HEK293 (cell line): ENCODE measurements at regions not wholly inside any gene's neighbourhood (a gene's known extent, or its start where the extent isn't known, plus 50 kb on each side); places are given as distances from the start of the nearest gene placed in this dataset.

Source experiments
- CTCF ChIA-PET: fragments of 350-600 bp; formaldehyde crosslinking; extraction: SDS; loops from one replicate; lab custom pipeline; 2021; ENCODE audit warnings: antibody characterized with exemption; lab: Yijun Ruan, JAX
- POLR2A ChIA-PET: fragments of 300-600 bp; formaldehyde crosslinking; extraction: SDS; loops from one replicate; lab custom pipeline; 2020; ENCODE audit warnings: antibody characterized with exemption, inconsistent platforms; lab: Yijun Ruan, JAX
- H3K27ac ChIP-seq: fragments of 200-500 bp; sonication (Bioruptor generic); 2 replicates; pipeline ENCODE4 v1.5.1; 2014; ENCODE audit warnings: low read depth, low read length, control low read depth, inconsistent platforms; ENCODE audit errors: extremely low read depth
- H3K36me3 ChIP-seq, 2 experiments: fragments of 200-500 bp in 1 of 2; sonication (Bioruptor generic) in 1 of 2; 1 replicate in 1 of 2; 2 replicates in 1 of 2; pipeline ENCODE4 v1.5.1; 2014 to 2017; ENCODE audit warnings: inconsistent platforms in 2 of 2, low read length in 2 of 2; ENCODE audit not compliant: control insufficient read depth in 2 of 2, insufficient read depth in 1 of 2
- H3K4me1 ChIP-seq: fragments of 200-500 bp; sonication (Bioruptor generic); 2 replicates; pipeline ENCODE4 v1.5.1; 2014; ENCODE audit warnings: mild to moderate bottlenecking, low read length, inconsistent platforms; ENCODE audit not compliant: control insufficient read depth, insufficient read depth
- H3K4me3 ChIP-seq: 2 replicates; pipeline ENCODE4 v1.5.1; 2011; ENCODE audit warnings: low read depth, mild to moderate bottlenecking, control low read depth, low read length, moderate library complexity
- H3K9me3 ChIP-seq: fragments of 200-500 bp; sonication (Bioruptor generic); 2 replicates; pipeline ENCODE4 v1.5.1; 2014; ENCODE audit warnings: low read depth, low read length, inconsistent platforms; ENCODE audit not compliant: control insufficient read depth, insufficient read depth
- EGR2 ChIP-seq: fragments of 450-650 bp; formaldehyde crosslinking; IDR thresholded peaks from 2 replicates; pipeline ENCODE4 v1.5.1; 2016; ENCODE audit warnings: low read depth, missing biosample characterization, missing genetic modification characterization
- GLIS1 ChIP-seq: fragments of 450-650 bp; formaldehyde crosslinking; IDR thresholded peaks from 2 replicates; pipeline ENCODE4 v1.5.1; 2016; ENCODE audit warnings: missing biosample characterization, missing genetic modification characterization
- KLF16 ChIP-seq: fragments of 450-650 bp; formaldehyde crosslinking; IDR thresholded peaks from 2 replicates; pipeline ENCODE4 v1.5.1; 2017; ENCODE audit warnings: missing biosample characterization, missing genetic modification characterization
- PBX3 ChIP-seq: sonication (generic); formaldehyde crosslinking; IDR thresholded peaks from 2 replicates; pipeline ENCODE4 v1.8.1; 2022; ENCODE audit warnings: mild to moderate bottlenecking, moderate library complexity, missing genetic modification reagents
- ZFHX2 ChIP-seq: fragments of 450-650 bp; formaldehyde crosslinking; conservative IDR thresholded peaks from 2 replicates; pipeline ENCODE4 v1.5.1; 2016; ENCODE audit warnings: missing biosample characterization, missing genetic modification characterization
- ZNF23 ChIP-seq: fragments of 450-650 bp; formaldehyde crosslinking; IDR thresholded peaks from 2 replicates; pipeline ENCODE4 v1.5.1; 2016; ENCODE audit warnings: missing biosample characterization, missing genetic modification characterization, borderline replicate concordance
- ZNF280D ChIP-seq: fragments of 450-650 bp; formaldehyde crosslinking; IDR thresholded peaks from 2 replicates; pipeline ENCODE4 v1.5.1; 2016; ENCODE audit warnings: missing biosample characterization, missing genetic modification characterization
- ZNF350 ChIP-seq: fragments of 450-650 bp; formaldehyde crosslinking; IDR thresholded peaks from 2 replicates; pipeline ENCODE4 v1.5.0; 2017; ENCODE audit warnings: missing biosample characterization, mild to moderate bottlenecking, missing genetic modification characterization
- ZNF37A ChIP-seq: fragments of 450-650 bp; IDR thresholded peaks from 2 replicates; pipeline ENCODE4 v1.5.1; 2018; ENCODE audit warnings: missing biosample characterization, missing genetic modification characterization
- ZNF433 ChIP-seq: fragments of 450-650 bp; formaldehyde crosslinking; IDR thresholded peaks from 2 replicates; pipeline ENCODE4 v1.5.1; 2016; ENCODE audit warnings: missing biosample characterization, missing genetic modification characterization, low read depth
- ZNF449 ChIP-seq: fragments of 450-650 bp; formaldehyde crosslinking; IDR thresholded peaks from 2 replicates; pipeline ENCODE4 v1.5.1; 2017; ENCODE audit warnings: missing biosample characterization, mild to moderate bottlenecking, missing genetic modification characterization, moderate library complexity
- ZNF501 ChIP-seq: fragments of 450-650 bp; formaldehyde crosslinking; IDR thresholded peaks from 2 replicates; pipeline ENCODE4 v1.5.1; 2016; ENCODE audit warnings: missing biosample characterization, missing genetic modification characterization
- ZNF530 ChIP-seq: fragments of 450-650 bp; formaldehyde crosslinking; IDR thresholded peaks from 2 replicates; pipeline ENCODE4 v1.5.1; 2016; ENCODE audit warnings: low read depth, missing biosample characterization, missing genetic modification characterization
- ZNF677 ChIP-seq: fragments of 450-650 bp; IDR thresholded peaks from 2 replicates; pipeline ENCODE4 v1.5.0; 2018; ENCODE audit warnings: missing biosample characterization, mild to moderate bottlenecking, missing genetic modification characterization, moderate library complexity
- ZNF692 ChIP-seq: fragments of 450-650 bp; formaldehyde crosslinking; IDR thresholded peaks from 2 replicates; pipeline ENCODE4 v1.5.1; 2016; ENCODE audit warnings: missing biosample characterization, missing genetic modification characterization
- ZNF704 ChIP-seq: fragments of 450-650 bp; formaldehyde crosslinking; IDR thresholded peaks from 2 replicates; pipeline ENCODE4 v1.5.1; 2016; ENCODE audit warnings: missing biosample characterization, missing genetic modification characterization
- ZNF768 ChIP-seq: fragments of 450-650 bp; formaldehyde crosslinking; IDR thresholded peaks from 2 replicates; pipeline ENCODE4 v1.5.1; 2018; ENCODE audit warnings: missing biosample characterization, mild to moderate bottlenecking, missing genetic modification characterization
- ZNF843 ChIP-seq: fragments of 450-650 bp; formaldehyde crosslinking; IDR thresholded peaks from 2 replicates; pipeline ENCODE4 v1.5.1; 2016; ENCODE audit warnings: missing biosample characterization, missing genetic modification characterization

GRCh38 chr12:89059721-89060541, 292.4 kb downstream of the DUSP6 start (continued):
- TF ChIP-seq ZNF768 (tag by site-specific recombination): no peak

GRCh38 chr12:89059056-89059455, 293.2 kb downstream of the DUSP6 start:
- Histone ChIP-seq H3K4me3 (no peak overlapping the region), H3K4me1 (0 out of 2 replicates have a peak, but pooled peaks cover 2% of the 10 kb centered on the region), H3K9me3 (no peaks in the 10 kb centered on the region), H3K36me3 (no peaks in the 10 kb centered on the region), H3K27ac (no peak overlapping the region)
- POLR2A ChIA-PET: no interaction called here
- CTCF ChIA-PET: interaction anchor here (0.6 kb wide), 1 partner anchor 256 kb away, joined by 6 read pairs; no protein-coding TSS in a partner anchor
- no peak for TF ChIP-seq ZNF677 (tag by site-specific recombination)
- TF ChIP-seq ZNF530: no peak
- no peak for TF ChIP-seq ZNF37A (tag by site-specific recombination)
- no peak for TF ChIP-seq ZNF350 (tag by site-specific recombination)
- no peak for TF ChIP-seq GLIS1 (tag by site-specific recombination)
- peak; percentile 97 for TF ChIP-seq ZFHX2 (tag by site-specific recombination)
- no peak for TF ChIP-seq ZNF501 (tag by site-specific recombination)
- TF ChIP-seq ZNF692: no peak
- TF ChIP-seq ZNF704: no peak
- no peak for TF ChIP-seq ZNF433 (tag by site-specific recombination)
- no peak for TF ChIP-seq ZNF280D
- TF ChIP-seq ZNF23 (tag by site-specific recombination): no peak
- TF ChIP-seq EGR2 (tag by site-specific recombination): peak; percentile 96
- TF ChIP-seq ZNF843 (tag by site-specific recombination): no peak
- no peak for TF ChIP-seq PBX3
- no peak for TF ChIP-seq ZNF449 (tag by site-specific recombination)
- no peak for TF ChIP-seq KLF16 (tag by site-specific recombination)
